K562 (cell line): ENCODE measurements at regions not wholly inside any gene's neighbourhood (a gene's known extent, or its start where the extent isn't known, plus 50 kb on each side); places are given as distances from the start of the nearest gene placed in this dataset.

Experiments used
- ATAC-seq: fragments of 200-7000 bp; cut with Tn5 transposase; 3 replicates; pipeline ENCODE4 v1.9.1; 2020; ENCODE audit warnings: moderate library complexity
- BruUV-seq: library from RNA; stranded (reverse); fragments of 400-500 nt; replicated peaks from 2 replicates; lab custom pipeline; 2021; lab: Mats Ljungman, UMichigan
- CTCF ChIA-PET: fragments of 300-600 bp; formaldehyde crosslinking; extraction: SDS; loops from one replicate; lab custom pipeline; 2021; ENCODE audit warnings: low intra/inter-chr PET ratio; lab: Yijun Ruan, JAX
- POLR2A ChIA-PET: fragments of 300-600, 350-650 bp; sonication (Branson Sonifier 250); formaldehyde crosslinking; extraction: SDS; loops from one replicate; lab custom pipeline; 2021; ENCODE audit warnings: antibody characterized with exemption, inconsistent platforms; lab: Yijun Ruan, JAX
- DNase-seq, 4 experiments: peaks; one replicate each; pipeline versions ENCODE4 v3.0.0 to v3.0.0-alpha.2; 2011 to 2018; ENCODE audit warnings: low spot score in 3 of 4, mixed read lengths in 3 of 4; ENCODE audit errors: extremely low read depth in 1 of 4
- FAIRE-seq: peaks from 2 replicates; lab custom pipeline; 2011; peaks lifted over from hg19 to GRCh38; lab: Jason Lieb, UNC
- H2AFZ ChIP-seq: 2 replicates; pipeline ENCODE4 v1.6.0; 2011; ENCODE audit warnings: low read depth, low read length, control low read depth, inconsistent platforms
- H3K27ac ChIP-seq: fragments of 200-600 bp; 3 replicates; pipeline ENCODE4 v1.8.0; 2011; ENCODE audit warnings: low read depth, mild to moderate bottlenecking, control low read depth, inconsistent platforms, low read length, moderate library complexity, mixed read lengths; ENCODE audit errors: extremely low read depth
- H3K27me3 ChIP-seq, 2 experiments: fragments of 300-600 bp in 1 of 2; 2 replicates in 1 of 2; 3 replicates in 1 of 2; pipeline versions ENCODE4 v1.6.0 to v1.8.0; 2011; ENCODE audit warnings: inconsistent platforms in 2 of 2, low read length in 2 of 2, mild to moderate bottlenecking in 1 of 2, mixed read lengths in 1 of 2, moderate library complexity in 1 of 2; ENCODE audit not compliant: control insufficient read depth in 2 of 2, insufficient read depth in 2 of 2
- H3K36me3 ChIP-seq: fragments of 300-600 bp; 3 replicates; pipeline ENCODE4 v1.8.0; 2011; ENCODE audit warnings: mild to moderate bottlenecking, low read length, inconsistent platforms; ENCODE audit not compliant: control insufficient read depth, insufficient read depth
- H3K4me1 ChIP-seq, 2 experiments: fragments of 200-600 bp in 1 of 2; replicated peaks in 1 of 2; 2 replicates in 1 of 2; 3 replicates in 1 of 2; pipeline versions ENCODE4 v1.5.1 to v1.8.0; 2011; ENCODE audit warnings: inconsistent platforms in 2 of 2, low read length in 2 of 2, mild to moderate bottlenecking in 1 of 2, mixed read lengths in 1 of 2, moderate library complexity in 1 of 2; ENCODE audit not compliant: control insufficient read depth in 2 of 2, insufficient read depth in 2 of 2
- H3K4me2 ChIP-seq: 2 replicates; pipeline ENCODE4 v1.6.1; 2011; ENCODE audit warnings: low read length, control low read depth, inconsistent platforms, mixed read lengths; ENCODE audit not compliant: insufficient read depth
- H3K4me3 ChIP-seq: fragments of 200-600 bp; sonication (generic), shearing (Covaris generic); 2 replicates; pipeline ENCODE4 v1.5.1; 2016; ENCODE audit warnings: control low read depth, inconsistent platforms
- H3K79me2 ChIP-seq: fragments of 200-600 bp; 3 replicates; pipeline ENCODE4 v1.8.0; 2011; ENCODE audit warnings: low read length, inconsistent platforms; ENCODE audit not compliant: control insufficient read depth, insufficient read depth
- H3K9ac ChIP-seq, 2 experiments: 2 replicates each; pipeline versions ENCODE4 v1.6.0 to v1.6.1; 2011; ENCODE audit warnings: low read depth in 2 of 2, low read length in 2 of 2, control low read depth in 1 of 2, inconsistent platforms in 1 of 2, mild to moderate bottlenecking in 1 of 2, mixed read lengths in 1 of 2; ENCODE audit not compliant: insufficient read depth in 1 of 2
- H3K9me1 ChIP-seq: one replicate; pipeline ENCODE4 v1.6.0; 2011; ENCODE audit warnings: inconsistent platforms, mild to moderate bottlenecking, low read length, moderate library complexity; ENCODE audit not compliant: control insufficient read depth, insufficient read depth
- H3K9me3 ChIP-seq: replicated peaks from 2 replicates; pipeline ENCODE4 v1.5.1; 2011; ENCODE audit warnings: low read depth, low read length, inconsistent platforms; ENCODE audit not compliant: control insufficient read depth, insufficient read depth
- H4K20me1 ChIP-seq: replicated peaks from 2 replicates; pipeline ENCODE4 v1.6.1; 2011; ENCODE audit warnings: low read length, inconsistent platforms, mixed read lengths; ENCODE audit not compliant: control insufficient read depth, insufficient read depth
- PHTF2 ChIP-seq: fragments of 250-450 bp; sonication (Bioruptor Pico); IDR thresholded peaks from 2 replicates; pipeline ENCODE4 v1.5.0; 2021; ENCODE audit warnings: mild to moderate bottlenecking
- RBM15 ChIP-seq: fragments of 200-400 bp; formaldehyde crosslinking; IDR thresholded peaks from 2 replicates; pipeline ENCODE4 v1.6.1; 2018; ENCODE audit warnings: mild to moderate bottlenecking, low read length, moderate library complexity; ENCODE audit not compliant: insufficient read depth
- TCFL5 ChIP-seq: fragments of 250-450 bp; sonication (Bioruptor Pico); conservative IDR thresholded peaks from 2 replicates; pipeline ENCODE4 v1.6.1; 2021; ENCODE audit warnings: mild to moderate bottlenecking, moderate library complexity, matching md5 sums
- WHSC1 ChIP-seq: IDR thresholded peaks from one replicate; pipeline ENCODE4 v1.6.1; 2012; ENCODE audit warnings: low read length, control low read depth, inconsistent platforms
- ZFP30 ChIP-seq: fragments of 250-450 bp; sonication (Bioruptor Pico); IDR thresholded peaks from 2 replicates; pipeline ENCODE4 v1.8.0; 2022; ENCODE audit warnings: moderate library complexity, mild to moderate bottlenecking, inconsistent platforms, borderline replicate concordance
- WGBS: fragments of 100-300 bp; shearing (Covaris generic); methylation state at CpG from one replicate; pipeline ENCODE4 v1.1.6; 2016; ENCODE audit warnings: low coverage, mixed read lengths; ENCODE audit not compliant: insufficient coverage; ENCODE audit errors: missing lambda C conversion rate; 5-methylcytosine and 5-hydroxymethylcytosine counted together
- in situ Hi-C: fragments of 300-500 bp; cut with MboI; formaldehyde crosslinking; loops from 4 replicates; pipeline ENCODE4 v1.15.0; 2018; ENCODE audit warnings: inconsistent platforms, mixed read lengths
- intact Hi-C: fragments of 100-400 bp; cut with micrococcal nuclease; formaldehyde crosslinking; loops from 2 replicates; pipeline ENCODE4 v1.14.2; 2022
- TF ChIP-seq, protein P1 (sequence below): IDR thresholded peaks from 2 replicates; pipeline ENCODE4 v1.6.1; 2011; ENCODE audit not compliant: insufficient read length; ENCODE audit errors: extremely low read depth

DNA sequence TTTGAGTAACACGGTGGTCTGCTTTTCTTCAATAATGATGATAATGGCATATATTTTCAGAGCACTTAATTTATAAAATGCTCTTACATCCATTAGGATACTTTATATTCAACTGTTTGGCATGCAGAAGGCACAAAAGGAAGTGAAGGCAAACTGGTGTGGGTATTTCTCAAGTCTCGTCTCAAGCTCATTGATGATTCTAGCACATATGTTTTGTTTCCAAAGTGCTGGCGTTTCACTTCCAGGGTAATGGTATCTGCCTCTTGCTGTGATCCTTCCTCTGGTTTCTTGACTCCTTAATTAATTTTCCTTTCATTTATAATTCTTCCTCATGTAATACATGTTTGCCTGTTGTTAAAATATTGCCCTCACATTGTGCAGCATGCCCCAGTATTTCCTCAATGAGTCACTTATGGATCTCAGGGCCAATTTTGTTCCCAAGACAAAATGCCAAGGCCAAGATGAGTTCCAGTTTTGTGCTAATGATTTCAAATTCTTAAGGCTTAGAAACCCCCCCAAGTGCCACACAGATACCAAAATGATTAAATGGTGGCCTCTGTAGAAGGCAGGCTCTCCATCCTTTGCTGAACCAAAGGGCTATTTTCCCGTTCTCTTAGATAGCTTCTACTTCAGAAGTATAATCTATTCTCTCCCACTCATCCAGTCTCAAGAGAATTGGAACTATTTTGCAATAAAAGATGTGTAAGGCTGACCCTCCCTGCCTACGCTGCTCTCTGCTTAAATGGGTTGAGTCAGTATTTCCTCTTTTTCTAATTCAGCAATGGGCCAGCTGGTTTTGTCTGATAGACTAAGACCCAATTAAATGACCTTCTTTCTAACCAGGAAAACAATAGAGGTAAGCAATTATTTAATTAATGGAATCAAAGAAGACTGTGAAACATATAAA lies 171.2 kb downstream of the ZNF365 start:
- Histone ChIP-seq H3K36me3 (no peaks in the 10 kb centered on the region), H3K9me1 (no peaks in the 10 kb centered on the region), H4K20me1 (no peaks in the 10 kb centered on the region), H3K4me2 (no peak overlapping the region), H3K4me1 (no peaks in the 10 kb centered on the region), H3K79me2 (no peaks in the 10 kb centered on the region), H3K27me3 (no peaks in the 10 kb centered on the region), H3K27ac (no peak overlapping the region), H3K9me3 (no peaks in the 10 kb centered on the region), H3K4me3 (no peak overlapping the region), H3K9ac (no peak overlapping the region), H2AFZ (no peak overlapping the region)
- intact Hi-C loops (no loop called here), in situ Hi-C loops (no loop called here)
- FAIRE-seq (no peak), DNase-seq (no peak), ATAC-seq (no peak)
- 2% methylated on average over 5 of the region's 5 CpGs for WGBS
- POLR2A ChIA-PET = interaction anchor here (0.8 kb wide), 1 partner anchor 1247 kb away, joined by 5 read pairs; no protein-coding TSS in a partner anchor
- CTCF ChIA-PET = no interaction called here
- no TSS peak for BruUV-seq
- TF ChIP-seq, protein P1, sequence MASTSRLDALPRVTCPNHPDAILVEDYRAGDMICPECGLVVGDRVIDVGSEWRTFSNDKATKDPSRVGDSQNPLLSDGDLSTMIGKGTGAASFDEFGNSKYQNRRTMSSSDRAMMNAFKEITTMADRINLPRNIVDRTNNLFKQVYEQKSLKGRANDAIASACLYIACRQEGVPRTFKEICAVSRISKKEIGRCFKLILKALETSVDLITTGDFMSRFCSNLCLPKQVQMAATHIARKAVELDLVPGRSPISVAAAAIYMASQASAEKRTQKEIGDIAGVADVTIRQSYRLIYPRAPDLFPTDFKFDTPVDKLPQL = no peak
- TF ChIP-seq ZFP30 (CRISPR knock-in tag) (no peak), WHSC1 (no peak), RBM15 (no peak), TCFL5 (CRISPR knock-in tag) (no peak), PHTF2 (CRISPR knock-in tag) (no peak)
